Colonic mucosa (tissue), 4 donors: ENCODE measurements at regions not wholly inside any gene's neighbourhood (a gene's known extent, or its start where the extent isn't known, plus 50 kb on each side); places are given as distances from the start of the nearest gene placed in this dataset.

Experiments
- DNase-seq: peaks from one replicate; pipeline ENCODE4 v3.0.0-alpha.2; 2020
- H3K27ac ChIP-seq: fragments of 200-600 bp; one replicate; pipeline ENCODE4 v1.8.0; 2021
- H3K27me3 ChIP-seq: fragments of 200-600 bp; one replicate; pipeline ENCODE4 v1.8.0; 2021
- H3K36me3 ChIP-seq: fragments of 200-600 bp; one replicate; pipeline ENCODE4 v1.8.0; 2021
- H3K4me1 ChIP-seq: fragments of 200-600 bp; one replicate; pipeline ENCODE4 v1.8.0; 2021; ENCODE audit warnings: mild to moderate bottlenecking
- H3K4me3 ChIP-seq: fragments of 200-600 bp; one replicate; pipeline ENCODE4 v1.8.0; 2021
- H3K9ac ChIP-seq, 2 donors: one replicate each; pipeline ENCODE4 v1.7.0; 2013; ENCODE audit warnings: control low read depth in 2 of 2, low read depth in 2 of 2, low read length in 2 of 2
- H3K9me3 ChIP-seq: fragments of 200-600 bp; one replicate; pipeline ENCODE4 v1.8.0; 2021
- intact Hi-C: fragments of 100-400 bp; cut with DNase I; formaldehyde crosslinking; loops from one replicate; pipeline ENCODE4 v1.14.1; 2022
- TF ChIP-seq, protein P1 (sequence below): fragments of 200-600 bp; IDR thresholded peaks from one replicate; pipeline ENCODE4 v1.8.0; 2022; ENCODE audit warnings: antibody characterized with exemption, mild to moderate bottlenecking
- donor health status: healthy.
- donor health status: DM: no; HTN: no; CAD: no.
- donor health status: DM: no; HTN: no; CAD: no.

DNA sequence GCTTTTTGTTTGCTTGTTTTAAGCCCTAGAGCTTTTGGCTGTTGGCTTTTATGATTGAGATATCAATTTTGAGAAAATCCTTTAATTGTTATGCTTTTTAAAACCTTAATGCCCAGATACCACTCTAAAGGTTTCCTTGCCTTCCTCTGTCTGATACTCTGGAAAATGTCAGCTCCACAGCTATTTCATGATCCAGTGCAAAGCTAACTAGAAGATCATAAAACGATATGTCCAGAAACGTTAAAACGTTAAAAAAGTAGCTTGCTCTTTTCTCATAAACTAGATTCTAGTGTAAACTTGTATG is 189.5 kb upstream of the TENT5A start:
- no peaks in the 10 kb centered on the region for H3K4me1 ChIP-seq
- no peak overlapping the region for H3K4me3 ChIP-seq
- no peaks in the 10 kb centered on the region for H3K27me3 ChIP-seq
- intact Hi-C loops = no loop called here
- no peak for DNase-seq
- H3K9me3 ChIP-seq = no peaks in the 10 kb centered on the region
- no peak overlapping the region for H3K9ac ChIP-seq
- no peaks in the 10 kb centered on the region for H3K36me3 ChIP-seq
- H3K27ac ChIP-seq = no peak overlapping the region
- TF ChIP-seq, protein P1, sequence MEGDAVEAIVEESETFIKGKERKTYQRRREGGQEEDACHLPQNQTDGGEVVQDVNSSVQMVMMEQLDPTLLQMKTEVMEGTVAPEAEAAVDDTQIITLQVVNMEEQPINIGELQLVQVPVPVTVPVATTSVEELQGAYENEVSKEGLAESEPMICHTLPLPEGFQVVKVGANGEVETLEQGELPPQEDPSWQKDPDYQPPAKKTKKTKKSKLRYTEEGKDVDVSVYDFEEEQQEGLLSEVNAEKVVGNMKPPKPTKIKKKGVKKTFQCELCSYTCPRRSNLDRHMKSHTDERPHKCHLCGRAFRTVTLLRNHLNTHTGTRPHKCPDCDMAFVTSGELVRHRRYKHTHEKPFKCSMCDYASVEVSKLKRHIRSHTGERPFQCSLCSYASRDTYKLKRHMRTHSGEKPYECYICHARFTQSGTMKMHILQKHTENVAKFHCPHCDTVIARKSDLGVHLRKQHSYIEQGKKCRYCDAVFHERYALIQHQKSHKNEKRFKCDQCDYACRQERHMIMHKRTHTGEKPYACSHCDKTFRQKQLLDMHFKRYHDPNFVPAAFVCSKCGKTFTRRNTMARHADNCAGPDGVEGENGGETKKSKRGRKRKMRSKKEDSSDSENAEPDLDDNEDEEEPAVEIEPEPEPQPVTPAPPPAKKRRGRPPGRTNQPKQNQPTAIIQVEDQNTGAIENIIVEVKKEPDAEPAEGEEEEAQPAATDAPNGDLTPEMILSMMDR = no peak

DNA sequence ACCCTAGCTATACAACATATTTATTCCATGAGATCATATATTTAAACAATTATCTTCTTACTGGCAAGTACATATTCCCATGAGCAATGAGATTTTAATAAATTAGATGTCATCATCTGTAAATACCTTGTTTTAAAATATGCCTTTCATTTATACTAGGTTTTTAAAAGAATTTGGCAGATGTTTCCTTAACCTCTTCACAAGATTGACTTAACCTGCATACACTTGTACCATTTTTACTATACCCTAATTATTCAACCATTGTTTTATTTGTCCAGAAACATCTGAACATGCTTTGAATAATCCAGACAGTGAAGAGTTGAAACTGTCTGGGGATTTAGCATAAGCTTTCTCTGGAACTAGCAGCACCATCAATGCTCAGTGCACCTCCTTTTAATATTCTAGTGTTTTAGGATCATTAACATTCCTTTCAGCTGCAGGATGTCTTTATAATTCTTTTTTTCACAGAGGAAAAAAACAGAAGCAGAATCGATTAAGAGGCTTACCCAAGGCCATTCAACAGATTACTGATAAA is 188.0 kb upstream of the TENT5A start:
- intact Hi-C loops = no loop called here

DNA sequence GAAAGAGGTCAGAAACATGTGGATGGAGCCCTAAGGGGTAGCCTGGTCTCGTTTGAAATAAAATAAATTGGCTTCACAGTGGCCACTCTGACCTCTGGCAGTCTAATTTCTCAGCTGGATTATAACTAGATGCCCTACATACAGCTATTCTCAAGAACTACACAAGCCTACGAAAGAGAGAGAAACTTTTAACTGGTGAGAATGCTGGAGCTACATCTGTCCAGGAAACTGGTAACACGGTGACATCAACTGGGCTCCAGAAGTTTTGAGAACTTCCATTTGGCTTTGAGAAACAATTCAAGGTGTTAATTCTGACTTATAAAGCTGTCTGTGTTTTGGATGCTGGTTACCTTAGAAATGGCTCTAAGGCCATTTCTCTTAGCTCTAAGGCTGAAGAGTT is 187.3 kb upstream of the TENT5A start:
- Histone ChIP-seq H3K9ac (no peak overlapping the region), H3K27ac (no peak overlapping the region), H3K4me3 (no peak overlapping the region), H3K4me1 (no peaks in the 10 kb centered on the region), H3K27me3 (no peaks in the 10 kb centered on the region), H3K9me3 (no peaks in the 10 kb centered on the region), H3K36me3 (no peaks in the 10 kb centered on the region)
- TF ChIP-seq, protein P1 = no peak
- intact Hi-C loops = no loop called here
- no peak for DNase-seq

More for the DNA sequence above, 188.0 kb upstream of the TENT5A start:
- H3K9me3 ChIP-seq = no peaks in the 10 kb centered on the region
- H3K9ac ChIP-seq = no peak overlapping the region
- no peaks in the 10 kb centered on the region for H3K27me3 ChIP-seq
- no peak overlapping the region for H3K27ac ChIP-seq
- no peak for DNase-seq
- H3K4me3 ChIP-seq = no peak overlapping the region
- TF ChIP-seq, protein P1 = no peak
- no peaks in the 10 kb centered on the region for H3K36me3 ChIP-seq
- H3K4me1 ChIP-seq = no peaks in the 10 kb centered on the region

DNA sequence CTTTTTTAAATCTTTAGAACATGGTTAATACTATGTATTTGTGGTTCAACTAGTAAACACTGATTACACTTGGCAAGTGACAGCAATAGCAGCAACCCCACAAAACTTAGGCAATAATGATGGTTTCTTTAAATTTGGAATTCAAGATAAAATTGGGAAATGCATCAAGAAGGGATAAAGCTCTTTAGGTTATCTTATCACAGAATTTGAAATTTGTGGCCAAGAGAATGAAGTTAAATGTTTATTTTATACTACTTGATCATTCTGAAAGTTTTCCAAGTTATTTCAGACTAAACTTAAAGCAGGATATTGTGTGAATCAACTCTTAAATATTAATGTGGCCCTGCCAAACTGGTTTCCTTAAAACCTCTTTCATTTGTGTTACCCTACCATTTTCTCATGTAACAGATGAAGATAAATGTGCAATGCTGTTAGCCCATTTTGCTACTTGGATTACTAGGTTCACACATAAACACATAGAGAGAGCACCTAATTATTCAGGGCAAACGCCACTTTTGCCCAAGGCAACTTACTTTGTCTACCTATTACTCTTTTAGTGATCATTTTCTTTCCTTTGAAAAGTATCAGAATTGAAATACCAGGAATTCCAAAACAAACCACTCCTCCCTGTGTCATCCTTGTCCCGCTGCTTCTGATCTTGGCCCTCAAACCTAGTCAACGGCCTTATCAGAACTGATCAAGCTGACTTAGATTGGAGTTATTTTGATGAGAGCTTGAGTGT is 186.7 kb upstream of the TENT5A start:
- H3K36me3 ChIP-seq = no peaks in the 10 kb centered on the region
- H3K4me1 ChIP-seq = no peaks in the 10 kb centered on the region
- H3K9ac ChIP-seq = no peak overlapping the region
- peak overlapping the region; percentile 17 for H3K27ac ChIP-seq
- H3K27me3 ChIP-seq = no peaks in the 10 kb centered on the region
- intact Hi-C loops = no loop called here
- no peak overlapping the region for H3K4me3 ChIP-seq
- no peak for DNase-seq
- TF ChIP-seq, protein P1 = no peak
- no peaks in the 10 kb centered on the region for H3K9me3 ChIP-seq

DNA sequence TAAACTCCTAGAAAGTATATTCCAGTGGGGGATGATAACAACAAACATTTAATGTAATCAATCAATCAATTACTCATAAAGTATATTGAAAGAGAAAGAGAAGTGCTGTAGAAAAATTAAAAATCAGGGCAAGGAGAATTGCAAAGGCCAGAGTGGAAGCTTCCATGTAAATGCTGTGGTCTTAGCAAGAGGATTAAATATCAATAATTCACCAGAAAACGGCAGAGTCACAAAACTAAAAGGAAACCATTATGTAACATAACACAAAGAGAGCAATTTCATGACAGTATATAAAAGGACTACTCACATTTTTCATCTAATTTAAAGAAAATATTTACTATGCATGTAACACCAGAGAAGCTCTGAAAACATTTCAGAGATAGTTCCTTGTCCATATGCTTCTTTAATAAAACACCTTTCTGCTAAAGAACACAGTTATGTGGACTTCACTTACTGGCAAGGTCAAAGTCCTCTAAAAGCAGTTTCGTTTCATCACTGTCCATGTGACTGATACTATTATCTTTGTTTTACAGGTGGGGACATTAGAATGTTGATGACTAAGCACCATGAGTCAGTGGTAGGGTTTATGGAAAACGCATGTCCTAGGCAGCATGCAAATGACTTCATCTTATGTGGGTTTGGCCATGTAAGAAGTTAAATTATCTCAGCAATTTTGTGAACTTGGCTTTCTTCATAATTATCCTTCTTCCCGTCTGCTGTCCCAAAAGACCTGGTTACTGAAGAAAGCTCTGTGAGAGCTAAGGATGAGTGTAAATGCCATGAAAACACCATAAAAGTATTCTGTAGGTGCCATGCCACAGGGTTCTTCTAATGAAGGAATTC is 185.8 kb upstream of the TENT5A start:
- H3K27me3 ChIP-seq = no peaks in the 10 kb centered on the region
- no peak overlapping the region for H3K9ac ChIP-seq
- H3K9me3 ChIP-seq = no peaks in the 10 kb centered on the region
- peak overlapping the region; percentile 22 for H3K27ac ChIP-seq
- TF ChIP-seq, protein P1 = no peak
- no peak overlapping the region for H3K4me3 ChIP-seq
- no peaks in the 10 kb centered on the region for H3K4me1 ChIP-seq
- no peaks in the 10 kb centered on the region for H3K36me3 ChIP-seq
- DNase-seq = peak; percentile 25
- intact Hi-C loops = no loop called here
